ENCODE measurements at regions not wholly inside any gene's neighbourhood (a gene's known extent, or its start where the extent isn't known, plus 50 kb on each side); places are given as distances from the start of the nearest gene placed in this dataset.
"Not testable (repeated sequence)": the region's sequence is repeated elsewhere in the genome, so short reads cannot be mapped to it uniquely, and the experiment has no call there.

GRCh38 chr15:69685512-69686452 is 233.2 kb downstream of the RPLP1 start:
- DNase-seq, result no peak

- DNase-seq, result no peak
Measured at GRCh38 chr15:69686626-69687025, 234.0 kb downstream of the RPLP1 start.

- DNase-seq, result no peak
Measured at GRCh38 chr15:69689133-69689532, 236.5 kb downstream of the RPLP1 start.

DNA sequence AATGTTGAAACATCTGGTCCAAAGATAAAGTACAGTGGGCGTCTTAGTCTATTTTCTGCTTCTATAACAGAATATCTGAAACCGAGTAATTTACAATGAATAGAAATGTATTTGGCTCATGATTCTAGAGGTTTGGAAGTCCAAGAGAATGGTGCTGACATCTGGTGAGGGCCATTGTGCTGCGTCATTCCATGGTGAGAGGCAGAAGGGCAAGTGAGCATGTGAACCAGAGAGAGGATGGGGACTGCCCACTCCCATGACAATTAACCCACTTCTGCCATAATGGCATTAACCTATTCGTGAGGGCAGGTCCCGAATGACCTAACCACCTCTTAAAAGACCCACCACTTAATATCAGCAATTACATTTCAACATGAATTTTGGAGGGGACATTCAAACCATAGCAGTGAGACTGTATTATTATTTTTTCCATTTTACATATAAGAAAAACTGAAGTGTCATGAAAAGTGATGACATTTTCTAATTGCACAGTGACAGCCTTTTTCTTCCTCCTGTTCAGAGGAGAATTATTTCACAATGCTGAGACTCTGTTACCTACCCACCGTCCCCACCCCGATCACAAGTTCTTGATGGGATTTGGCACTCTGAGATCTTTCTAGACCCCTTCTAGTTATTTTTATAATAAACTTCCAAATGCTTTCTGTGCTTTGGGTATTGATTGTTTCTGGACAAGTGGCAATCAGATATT is 238.8 kb downstream of the RPLP1 start:
- DNase-seq, result no peak

DNA sequence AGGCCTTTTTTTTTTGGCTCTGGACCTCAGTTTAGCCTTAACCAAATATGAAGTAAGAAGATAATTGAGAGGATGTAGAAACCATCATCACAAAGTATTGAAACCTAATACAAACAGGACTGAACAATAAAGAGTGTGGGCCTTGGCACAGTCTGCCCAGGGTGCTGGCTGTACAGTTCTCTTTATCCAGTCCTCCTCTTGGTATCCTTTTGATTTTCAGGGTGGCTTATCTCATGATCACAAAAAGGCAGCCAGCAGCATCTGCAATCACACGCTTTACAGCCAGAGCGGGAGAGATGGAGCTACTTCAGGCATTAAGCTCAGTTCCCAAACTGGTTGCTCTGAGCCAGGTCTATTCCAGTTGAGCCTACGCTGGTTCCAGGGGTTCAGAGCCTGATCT is 239.7 kb downstream of the RPLP1 start:
- no peak for DNase-seq

GRCh38 chr15:69693059-69693458 is 240.4 kb downstream of the RPLP1 start:
- DNase-seq, result no peak

GRCh38 chr15:69696946-69697345 is 244.3 kb downstream of the RPLP1 start:
- DNase-seq, result no peak

- DNase-seq, result no peak
Measured at GRCh38 chr15:69697916-69698315, 245.3 kb downstream of the RPLP1 start.

DNA sequence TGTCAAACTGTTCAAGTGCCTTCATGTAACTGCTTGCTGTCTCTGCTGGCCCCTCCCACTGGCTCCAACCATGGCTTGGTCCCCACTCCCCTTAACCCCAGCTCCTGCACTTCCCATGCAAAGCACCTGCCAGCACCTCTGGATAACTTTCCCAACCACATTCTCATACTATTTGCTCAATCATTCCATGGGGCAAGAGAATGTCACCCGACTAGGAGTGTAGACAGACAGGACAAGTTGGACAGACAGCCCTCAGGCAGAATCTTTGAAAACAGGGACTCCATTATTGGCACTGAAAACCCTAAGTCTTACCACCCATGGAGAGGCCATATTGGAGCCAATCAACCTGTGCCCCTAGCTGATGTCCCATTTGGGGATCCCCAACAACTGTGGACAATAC is 246.5 kb downstream of the RPLP1 start:
- DNase-seq, result no peak

GRCh38 chr15:69700380-69700779 is 247.8 kb downstream of the RPLP1 start:
- no peak for DNase-seq

DNA sequence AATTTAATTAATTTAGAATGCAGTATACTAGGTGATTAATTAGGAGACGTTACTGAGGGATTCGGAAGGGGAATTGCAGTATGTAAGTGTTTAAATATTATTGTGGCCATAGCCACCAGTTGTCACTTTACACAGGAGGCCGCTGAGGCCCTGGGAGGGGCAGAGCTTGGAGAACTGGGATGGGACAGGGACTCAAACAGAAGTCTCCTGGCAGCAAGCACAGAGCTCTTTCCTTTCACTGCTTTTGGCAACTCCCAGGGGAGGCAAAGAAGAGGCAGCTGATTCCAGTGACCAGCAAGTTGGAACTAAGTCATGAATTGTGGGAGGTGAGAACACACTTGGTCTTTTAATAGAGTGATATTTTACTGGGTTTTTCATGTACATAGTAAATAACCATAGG is 248.6 kb downstream of the RPLP1 start:
- DNase-seq, result no peak

GRCh38 chr15:69703532-69704187 is 251.0 kb downstream of the RPLP1 start:
- DNase-seq, result peak; percentile 6

DNA sequence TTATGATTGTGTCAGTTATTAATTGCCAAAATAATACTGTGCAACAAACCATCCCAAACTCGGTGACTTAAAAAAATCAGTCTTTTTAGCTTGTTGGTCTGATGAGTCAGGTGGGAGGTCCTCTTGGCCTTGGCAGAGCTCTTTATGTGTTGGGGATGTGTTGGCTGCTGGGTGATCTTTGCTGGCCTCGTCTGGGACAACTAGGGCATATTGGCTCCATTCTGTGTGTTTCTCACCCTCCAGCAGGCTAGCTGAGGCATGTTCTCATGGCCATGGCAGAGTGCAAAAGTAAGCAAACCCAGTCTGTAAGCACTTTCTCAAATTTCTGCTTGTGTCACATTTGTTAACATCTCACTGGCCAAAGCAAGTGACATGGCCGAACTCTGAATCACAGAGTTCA is 251.6 kb downstream of the RPLP1 start:
- no peak for DNase-seq

DNA sequence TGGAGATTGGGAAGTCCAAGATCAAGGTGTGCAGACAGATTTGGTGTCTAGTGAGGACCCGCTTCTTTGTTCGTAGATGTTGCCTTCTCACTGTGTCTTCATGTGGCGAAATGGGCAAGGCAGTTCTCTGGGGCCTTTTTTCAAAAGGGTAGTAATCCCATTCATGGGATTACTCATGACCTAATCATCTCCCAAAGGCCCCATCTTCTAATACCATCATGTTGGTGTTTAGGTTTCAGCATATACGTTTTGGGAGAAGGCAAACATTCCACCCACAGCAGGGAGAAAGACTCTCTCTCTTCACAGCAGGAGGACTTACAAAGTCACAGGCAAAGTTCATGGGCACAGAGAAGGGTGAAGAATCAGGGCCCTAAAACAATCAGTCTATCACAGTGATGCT is 252.1 kb downstream of the RPLP1 start:
- DNase-seq, result no peak

DNA sequence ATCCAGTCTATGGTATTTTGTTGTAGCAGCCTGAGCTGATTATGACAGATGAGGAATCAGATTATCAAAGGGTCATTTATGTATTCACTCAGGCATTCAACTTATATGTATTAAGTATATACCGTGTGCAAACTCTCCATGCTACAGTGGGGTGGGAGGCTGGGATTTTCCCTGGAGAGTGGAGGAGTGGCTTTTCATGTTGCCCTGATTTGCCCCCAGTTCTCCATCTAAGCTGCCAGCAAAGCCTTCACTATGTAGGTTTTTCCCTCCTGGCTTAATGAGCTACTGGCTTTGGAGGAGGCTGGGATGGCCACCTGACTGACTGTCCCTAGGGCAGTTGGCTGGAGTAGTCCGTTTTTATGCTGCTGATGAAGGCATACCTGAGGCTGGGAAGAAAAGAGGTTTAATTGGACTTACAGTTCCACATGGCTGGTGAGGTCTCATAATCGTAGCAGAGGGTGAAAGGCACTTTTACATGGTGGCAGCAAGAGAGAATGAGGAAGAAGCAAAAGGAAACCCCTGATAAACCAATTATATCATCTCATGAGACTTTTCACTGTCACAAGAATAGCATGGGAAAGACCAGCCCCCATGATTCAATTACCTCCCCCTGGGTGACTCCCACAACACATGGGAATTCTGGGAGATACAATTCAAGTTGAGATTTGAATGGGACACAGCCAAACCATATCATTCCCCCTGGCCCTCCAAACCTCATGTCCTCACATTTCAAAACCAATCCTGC is 253.9 kb downstream of the RPLP1 start:
- no peak for DNase-seq

GRCh38 chr15:69707241-69707640 is 254.6 kb downstream of the RPLP1 start:
- not testable (repeated sequence) for DNase-seq

GRCh38 chr15:69708436-69709122 is 256.0 kb downstream of the RPLP1 start:
- DNase-seq, result not testable (repeated sequence)

GRCh38 chr15:69712991-69713390 is 260.4 kb downstream of the RPLP1 start:
- DNase-seq, result no peak

- no peak for DNase-seq
Measured at GRCh38 chr15:69713726-69714559, 261.3 kb downstream of the RPLP1 start.

- DNase-seq, result no peak
Measured at GRCh38 chr15:69715210-69715609, 262.6 kb downstream of the RPLP1 start.

DNA sequence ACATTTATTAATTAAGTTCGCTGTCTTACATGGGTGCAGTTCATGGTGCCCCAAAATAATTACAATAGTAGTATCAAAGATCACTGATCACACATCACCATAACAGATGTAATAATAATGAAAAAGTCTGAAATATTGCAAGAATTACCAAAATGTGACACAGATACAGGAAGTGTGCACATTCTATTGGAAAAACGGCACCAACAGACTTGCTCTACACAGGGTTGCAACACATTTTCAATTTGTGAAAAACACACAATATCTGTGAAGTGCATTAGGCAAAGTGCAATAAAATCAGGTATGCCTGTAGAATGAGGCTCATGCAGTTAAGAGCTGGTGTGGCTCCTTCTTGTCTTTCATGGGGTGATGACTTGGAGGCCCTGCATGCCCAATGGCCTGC is 265.8 kb downstream of the RPLP1 start:
- no peak for DNase-seq
